ENCODE measurements at regions not wholly inside any gene's neighbourhood (a gene's known extent, or its start where the extent isn't known, plus 50 kb on each side); places are given as distances from the start of the nearest gene placed in this dataset.

GRCh38 chr13:107866032-107866940 lies 349.1 kb downstream of the LIG4 start:
- intact Hi-C loops (cut with micrococcal nuclease): no loop called here

- intact Hi-C loops (cut with micrococcal nuclease): no loop called here
Observed at GRCh38 chr13:107865643-107866031, 349.7 kb downstream of the LIG4 start.

GRCh38 chr13:107865318-107865575 lies 350.1 kb downstream of the LIG4 start:
- intact Hi-C loops (cut with micrococcal nuclease): no loop called here

- intact Hi-C loops (cut with micrococcal nuclease): no loop called here
Observed at GRCh38 chr13:107864543-107865317, 350.6 kb downstream of the LIG4 start.

GRCh38 chr13:107860284-107860683 lies 355.1 kb downstream of the LIG4 start:
- intact Hi-C loops (cut with micrococcal nuclease): no loop called here

- intact Hi-C loops (cut with micrococcal nuclease): no loop called here
Observed at GRCh38 chr13:107854880-107855279, 360.5 kb downstream of the LIG4 start.

GRCh38 chr13:107852072-107852471 lies 363.3 kb downstream of the LIG4 start:
- intact Hi-C loops (cut with micrococcal nuclease): no loop called here

GRCh38 chr13:107851670-107852069 lies 363.7 kb downstream of the LIG4 start:
- intact Hi-C loops (cut with micrococcal nuclease): no loop called here

- intact Hi-C loops (cut with micrococcal nuclease): no loop called here
Observed at GRCh38 chr13:107847406-107847805, 367.9 kb downstream of the LIG4 start.

GRCh38 chr13:107846642-107847041 lies 368.7 kb downstream of the LIG4 start:
- intact Hi-C loops (cut with micrococcal nuclease): no loop called here

- intact Hi-C loops (cut with micrococcal nuclease): no loop called here
Observed at GRCh38 chr13:107845911-107846310, 369.4 kb downstream of the LIG4 start.

GRCh38 chr13:107843681-107844080 lies 371.7 kb downstream of the LIG4 start:
- intact Hi-C loops (cut with micrococcal nuclease): no loop called here

GRCh38 chr13:107843281-107843680 lies 372.1 kb downstream of the LIG4 start:
- intact Hi-C loops (cut with micrococcal nuclease): no loop called here

- intact Hi-C loops (cut with micrococcal nuclease): no loop called here
Observed at GRCh38 chr13:107842562-107843180, 372.7 kb downstream of the LIG4 start.

- intact Hi-C loops (cut with micrococcal nuclease): no loop called here
Observed at GRCh38 chr13:107838588-107839161, 376.7 kb downstream of the LIG4 start.

- intact Hi-C loops (cut with micrococcal nuclease): no loop called here
Observed at GRCh38 chr13:107836685-107837084, 378.7 kb downstream of the LIG4 start.

- intact Hi-C loops (cut with micrococcal nuclease): no loop called here
Observed at GRCh38 chr13:107835339-107836018, 379.9 kb downstream of the LIG4 start.

GRCh38 chr13:107834717-107835116 lies 380.6 kb downstream of the LIG4 start:
- intact Hi-C loops (cut with micrococcal nuclease): no loop called here

- intact Hi-C loops (cut with micrococcal nuclease): no loop called here
Observed at GRCh38 chr13:107834281-107834680, 381.1 kb downstream of the LIG4 start.

GRCh38 chr13:107832500-107833100 lies 382.7 kb downstream of the LIG4 start:
- intact Hi-C loops (cut with micrococcal nuclease): no loop called here

- intact Hi-C loops (cut with micrococcal nuclease): no loop called here
Observed at GRCh38 chr13:107830804-107831203, 384.5 kb downstream of the LIG4 start.
